Loucy (cell line): ENCODE measurements at regions not wholly inside any gene's neighbourhood (a gene's known extent, or its start where the extent isn't known, plus 50 kb on each side); places are given as distances from the start of the nearest gene placed in this dataset.

ENCODE experiments used
- H2AFZ ChIP-seq: fragments of 200-600 bp; sonication (generic); 2 replicates; pipeline ENCODE4 v1.6.0; 2016; ENCODE audit warnings: antibody characterized with exemption, mild to moderate bottlenecking, low read length, moderate library complexity
- H3F3A ChIP-seq: fragments of 200-600 bp; 2 replicates; pipeline ENCODE4 v1.6.0; 2016; ENCODE audit warnings: antibody characterized with exemption, low read depth, mild to moderate bottlenecking
- H3K27me3 ChIP-seq: fragments of 200-600 bp; sonication (generic); 2 replicates; pipeline ENCODE4 v1.6.1; 2014; ENCODE audit warnings: low read length, mild to moderate bottlenecking; ENCODE audit not compliant: insufficient read depth, poor library complexity, severe bottlenecking
- H3K36me3 ChIP-seq: fragments of 200-600 bp; sonication (generic); 2 replicates; pipeline ENCODE4 v1.6.1; 2016; ENCODE audit warnings: low read length; ENCODE audit not compliant: insufficient read depth
- H3K4me1 ChIP-seq: fragments of 200-600 bp; sonication (generic); 2 replicates; pipeline ENCODE4 v1.5.1; 2014; ENCODE audit warnings: low read length, mild to moderate bottlenecking; ENCODE audit not compliant: insufficient read depth, poor library complexity, severe bottlenecking
- H3K4me2 ChIP-seq: fragments of 200-600 bp; sonication (generic); 2 replicates; pipeline ENCODE4 v1.6.0; 2014; ENCODE audit warnings: antibody characterized with exemption, low read length, low read depth, mild to moderate bottlenecking; ENCODE audit not compliant: poor library complexity, severe bottlenecking
- H3K4me3 ChIP-seq: fragments of 200-600 bp; sonication (generic); 2 replicates; pipeline ENCODE4 v1.5.1; 2014; ENCODE audit warnings: low read length, mild to moderate bottlenecking, mixed read lengths; ENCODE audit not compliant: poor library complexity, severe bottlenecking
- H3K79me2 ChIP-seq: fragments of 200-600 bp; sonication (generic); 2 replicates; pipeline ENCODE4 v1.6.1; 2014; ENCODE audit warnings: low read length; ENCODE audit not compliant: insufficient read depth
- H3K9ac ChIP-seq: fragments of 200-600 bp; sonication (generic); 2 replicates; pipeline ENCODE4 v1.6.0; 2014; ENCODE audit warnings: mild to moderate bottlenecking, low read depth, low read length, moderate library complexity; ENCODE audit not compliant: poor library complexity, severe bottlenecking
- H3K9me2 ChIP-seq: fragments of 200-600 bp; sonication (generic); replicated peaks from 2 replicates; pipeline ENCODE4 v1.6.1; 2016; ENCODE audit warnings: low read depth, low read length, mixed read lengths
- H3K9me3 ChIP-seq: fragments of 200-600 bp; sonication (generic); 2 replicates; pipeline ENCODE4 v1.6.1; 2014; ENCODE audit warnings: mild to moderate bottlenecking, antibody characterized with exemption, low read length, low read depth; ENCODE audit not compliant: insufficient read depth
- H4K20me1 ChIP-seq: fragments of 200-600 bp; sonication (generic); 2 replicates; pipeline ENCODE4 v1.6.0; 2014; ENCODE audit warnings: antibody characterized with exemption, low read length, mild to moderate bottlenecking; ENCODE audit not compliant: insufficient read depth, poor library complexity, severe bottlenecking
- CTCF ChIP-seq: fragments of 200-600 bp; sonication (generic); conservative IDR thresholded peaks from 2 replicates; pipeline ENCODE4 v1.5.1; 2014; ENCODE audit warnings: mild to moderate bottlenecking, antibody characterized with exemption, low read length
- EZH2phosphoT487 ChIP-seq: fragments of 200-600 bp; IDR thresholded peaks from 2 replicates; pipeline ENCODE4 v1.6.1; 2018; ENCODE audit warnings: antibody characterized with exemption, mild to moderate bottlenecking, moderate library complexity, borderline replicate concordance

GRCh38 chr14:34212172-34212929, 249.7 kb downstream of the SPTSSA start:
- no peak overlapping the region for H2AFZ ChIP-seq
- no peaks in the 10 kb centered on the region for H4K20me1 ChIP-seq
- H3K79me2 ChIP-seq, result no peaks in the 10 kb centered on the region
- H3F3A ChIP-seq, result no peaks in the 10 kb centered on the region
- H3K4me1 ChIP-seq, result no peaks in the 10 kb centered on the region
- H3K9ac ChIP-seq, result no peak overlapping the region
- TF ChIP-seq CTCF (no peak), EZH2phosphoT487 (no peak)
- no peaks in the 10 kb centered on the region for H3K27me3 ChIP-seq
- H3K4me3 ChIP-seq, result no peak overlapping the region
- H3K9me3 ChIP-seq, result no peaks in the 10 kb centered on the region
- H3K36me3 ChIP-seq, result no peaks in the 10 kb centered on the region
- H3K4me2 ChIP-seq, result no peak overlapping the region
- no peaks in the 10 kb centered on the region for H3K9me2 ChIP-seq

- Histone ChIP-seq H3F3A (no peaks in the 10 kb centered on the region), H3K4me2 (no peak overlapping the region), H4K20me1 (no peaks in the 10 kb centered on the region), H2AFZ (no peak overlapping the region), H3K9me2 (no peaks in the 10 kb centered on the region), H3K36me3 (no peaks in the 10 kb centered on the region), H3K9me3 (no peaks in the 10 kb centered on the region), H3K79me2 (no peaks in the 10 kb centered on the region), H3K4me1 (no peaks in the 10 kb centered on the region), H3K27me3 (no peaks in the 10 kb centered on the region), H3K9ac (no peak overlapping the region), H3K4me3 (no peak overlapping the region)
- no peak for TF ChIP-seq EZH2phosphoT487
- no peak for TF ChIP-seq CTCF
These were observed 250.3 kb downstream of the SPTSSA start for GRCh38 chr14:34211732-34212131.

- H3K9me3 ChIP-seq, result no peaks in the 10 kb centered on the region
- H3K9ac ChIP-seq, result no peak overlapping the region
- no peaks in the 10 kb centered on the region for H3K36me3 ChIP-seq
- TF ChIP-seq CTCF (no peak), EZH2phosphoT487 (no peak)
- H3K4me2 ChIP-seq, result no peak overlapping the region
- no peak overlapping the region for H3K4me3 ChIP-seq
- H3K79me2 ChIP-seq, result no peaks in the 10 kb centered on the region
- no peaks in the 10 kb centered on the region for H3K9me2 ChIP-seq
- no peaks in the 10 kb centered on the region for H3K4me1 ChIP-seq
- no peaks in the 10 kb centered on the region for H3F3A ChIP-seq
- H2AFZ ChIP-seq, result no peak overlapping the region
- H4K20me1 ChIP-seq, result no peaks in the 10 kb centered on the region
- no peaks in the 10 kb centered on the region for H3K27me3 ChIP-seq
These were observed 253.5 kb downstream of the SPTSSA start for GRCh38 chr14:34208532-34208931.
